ENCODE measurements at regions not wholly inside any gene's neighbourhood (a gene's known extent, or its start where the extent isn't known, plus 50 kb on each side); places are given as distances from the start of the nearest gene placed in this dataset.

GRCh38 chr16:17845031-17845430 lies 374.3 kb upstream of the XYLT1 start:
- intact Hi-C loops (cut with DNase I) = no loop called here
- peak in 32 of 42 donors; percentile 6 to 68 (median 36) for DNase-seq

GRCh38 chr16:17843905-17844304 lies 373.1 kb upstream of the XYLT1 start:
- DNase-seq = no peak
- intact Hi-C loops (cut with DNase I) = no loop called here

- intact Hi-C loops (cut with DNase I) = no loop called here
- no peak for DNase-seq
Observed at GRCh38 chr16:17839907-17840306, 369.1 kb upstream of the XYLT1 start.

GRCh38 chr16:17839272-17839671 lies 368.5 kb upstream of the XYLT1 start:
- intact Hi-C loops (cut with DNase I) = no loop called here
- no peak for DNase-seq

GRCh38 chr16:17836868-17837602 lies 366.3 kb upstream of the XYLT1 start:
- intact Hi-C loops (cut with DNase I) = no loop called here
- peak in 31 of 42 donors; percentile 8 to 84 (median 41) for DNase-seq

GRCh38 chr16:17835118-17835876 lies 364.5 kb upstream of the XYLT1 start:
- intact Hi-C loops (cut with DNase I) = no loop called here
- no peak for DNase-seq

GRCh38 chr16:17832738-17833137 lies 362.0 kb upstream of the XYLT1 start:
- no peak for DNase-seq
- intact Hi-C loops (cut with DNase I) = no loop called here

- DNase-seq = no peak
- intact Hi-C loops (cut with DNase I) = no loop called here
Observed at GRCh38 chr16:17831330-17831729, 360.6 kb upstream of the XYLT1 start.

GRCh38 chr16:17830651-17831050 lies 359.9 kb upstream of the XYLT1 start:
- DNase-seq = no peak
- intact Hi-C loops (cut with DNase I) = no loop called here

GRCh38 chr16:17829811-17830210 lies 359.1 kb upstream of the XYLT1 start:
- intact Hi-C loops (cut with DNase I) = no loop called here

GRCh38 chr16:17828012-17828411 lies 357.3 kb upstream of the XYLT1 start:
- DNase-seq = no peak

More at GRCh38 chr16:17829811-17830210, 359.1 kb upstream of the XYLT1 start:
- DNase-seq = no peak

GRCh38 chr16:17827313-17827712 lies 356.6 kb upstream of the XYLT1 start:
- DNase-seq = no peak

More at GRCh38 chr16:17828012-17828411, 357.3 kb upstream of the XYLT1 start:
- intact Hi-C loops (cut with DNase I) = no loop called here

GRCh38 chr16:17817943-17818342 lies 347.2 kb upstream of the XYLT1 start:
- no peak for DNase-seq
- intact Hi-C loops (cut with DNase I) = no loop called here

More at GRCh38 chr16:17827313-17827712, 356.6 kb upstream of the XYLT1 start:
- intact Hi-C loops (cut with DNase I) = no loop called here

GRCh38 chr16:17817260-17817659 lies 346.5 kb upstream of the XYLT1 start:
- no peak for DNase-seq
- intact Hi-C loops (cut with DNase I) = no loop called here

GRCh38 chr16:17812771-17813170 lies 342.0 kb upstream of the XYLT1 start:
- intact Hi-C loops (cut with DNase I) = no loop called here
- no peak for DNase-seq

- DNase-seq = no peak
- intact Hi-C loops (cut with DNase I) = no loop called here
Observed at GRCh38 chr16:17804857-17805256, 334.1 kb upstream of the XYLT1 start.

- DNase-seq = no peak
- intact Hi-C loops (cut with DNase I) = no loop called here
Observed at GRCh38 chr16:17803625-17804410, 333.1 kb upstream of the XYLT1 start.

- intact Hi-C loops (cut with DNase I) = no loop called here
- DNase-seq = no peak
Observed at GRCh38 chr16:17802571-17802970, 331.8 kb upstream of the XYLT1 start.

GRCh38 chr16:17801068-17801467 lies 330.3 kb upstream of the XYLT1 start:
- DNase-seq = no peak
- intact Hi-C loops (cut with DNase I) = no loop called here

GRCh38 chr16:17798716-17799115 lies 328.0 kb upstream of the XYLT1 start:
- intact Hi-C loops (cut with DNase I) = no loop called here
- DNase-seq = peak in 28 of 42 donors; percentile 12 to 71 (median 30)

Data from head of caudate nucleus (tissue), 42 donors.